GM12864 (cell line): ENCODE measurements at regions not wholly inside any gene's neighbourhood (a gene's known extent, or its start where the extent isn't known, plus 50 kb on each side); places are given as distances from the start of the nearest gene placed in this dataset.

Source experiments
- DNase-seq: peaks from one replicate; pipeline ENCODE4 v3.0.0-alpha.2; 2011; ENCODE audit warnings: low read depth
- H3K4me3 ChIP-seq: 2 replicates; pipeline ENCODE4 v1.5.1; 2011; ENCODE audit warnings: mild to moderate bottlenecking, low read depth, low read length, control low read depth
- TF ChIP-seq, protein P1 (sequence below): IDR thresholded peaks from 2 replicates; pipeline ENCODE4 v1.5.1; 2011; ENCODE audit warnings: low read depth, mild to moderate bottlenecking, moderate library complexity, low read length, control low read depth, inconsistent platforms; ENCODE audit errors: missing control alignments

DNA sequence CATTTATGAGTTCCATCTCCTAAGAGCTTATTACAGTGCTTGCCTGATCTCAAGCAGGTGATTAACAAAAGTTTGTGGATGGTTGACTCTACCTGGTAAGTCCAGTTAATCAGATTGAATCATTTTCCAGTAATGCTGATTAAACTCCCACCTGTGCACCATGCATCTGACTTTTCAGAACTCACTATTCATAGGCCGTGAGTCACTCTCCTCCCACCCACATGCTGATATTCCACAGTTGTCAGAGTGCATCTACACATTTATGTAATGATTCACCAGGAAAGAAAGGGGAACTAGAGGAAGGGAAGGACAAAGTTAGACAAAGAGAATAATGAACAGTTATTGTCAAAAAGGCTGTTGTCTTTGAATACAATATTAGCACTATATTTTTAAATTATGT lies 106.2 kb upstream of the UBE3A start:
- TF ChIP-seq, protein P1, sequence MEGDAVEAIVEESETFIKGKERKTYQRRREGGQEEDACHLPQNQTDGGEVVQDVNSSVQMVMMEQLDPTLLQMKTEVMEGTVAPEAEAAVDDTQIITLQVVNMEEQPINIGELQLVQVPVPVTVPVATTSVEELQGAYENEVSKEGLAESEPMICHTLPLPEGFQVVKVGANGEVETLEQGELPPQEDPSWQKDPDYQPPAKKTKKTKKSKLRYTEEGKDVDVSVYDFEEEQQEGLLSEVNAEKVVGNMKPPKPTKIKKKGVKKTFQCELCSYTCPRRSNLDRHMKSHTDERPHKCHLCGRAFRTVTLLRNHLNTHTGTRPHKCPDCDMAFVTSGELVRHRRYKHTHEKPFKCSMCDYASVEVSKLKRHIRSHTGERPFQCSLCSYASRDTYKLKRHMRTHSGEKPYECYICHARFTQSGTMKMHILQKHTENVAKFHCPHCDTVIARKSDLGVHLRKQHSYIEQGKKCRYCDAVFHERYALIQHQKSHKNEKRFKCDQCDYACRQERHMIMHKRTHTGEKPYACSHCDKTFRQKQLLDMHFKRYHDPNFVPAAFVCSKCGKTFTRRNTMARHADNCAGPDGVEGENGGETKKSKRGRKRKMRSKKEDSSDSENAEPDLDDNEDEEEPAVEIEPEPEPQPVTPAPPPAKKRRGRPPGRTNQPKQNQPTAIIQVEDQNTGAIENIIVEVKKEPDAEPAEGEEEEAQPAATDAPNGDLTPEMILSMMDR, result no peak
- no peak for DNase-seq
- no peak overlapping the region for H3K4me3 ChIP-seq

DNA sequence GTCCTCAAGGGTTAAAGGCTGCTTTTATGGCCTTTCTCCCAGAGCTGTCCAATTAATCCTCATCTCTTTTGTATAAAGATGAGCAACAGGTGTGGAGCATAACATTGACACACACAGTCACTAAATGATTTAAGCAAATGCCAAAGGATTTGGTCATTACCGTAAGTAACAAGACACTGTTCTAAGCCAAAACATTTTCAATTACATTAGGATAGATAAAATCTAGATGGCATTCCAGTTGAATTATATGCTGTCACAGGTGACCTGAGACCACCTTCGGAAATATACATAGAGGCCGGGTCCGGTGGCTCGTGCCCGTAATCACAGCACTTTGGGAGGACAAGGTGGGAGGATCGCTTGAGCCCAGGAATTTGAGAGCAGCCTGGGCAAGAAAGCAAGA lies 105.3 kb upstream of the UBE3A start:
- no peak overlapping the region for H3K4me3 ChIP-seq
- TF ChIP-seq, protein P1, result no peak
- no peak for DNase-seq

DNA sequence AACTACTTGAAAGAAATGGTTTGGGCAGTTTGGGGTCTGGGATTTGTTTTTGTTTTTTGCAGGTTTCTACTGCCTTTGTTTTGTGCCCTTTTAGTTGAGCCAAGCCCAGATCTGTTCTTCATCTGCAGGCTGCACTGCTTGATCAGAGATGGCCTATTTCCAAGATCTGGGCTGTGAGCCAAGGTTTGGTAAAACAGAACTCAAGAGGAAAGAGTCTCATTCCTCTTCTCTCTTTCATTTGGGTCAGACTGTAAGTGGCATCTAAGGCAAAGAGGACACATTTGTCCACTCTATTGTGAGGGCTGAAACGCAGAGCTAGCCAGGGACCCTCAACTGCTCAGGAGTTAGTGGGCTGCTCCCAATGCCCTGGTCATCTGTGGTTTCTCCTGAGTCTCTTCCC lies 104.4 kb upstream of the UBE3A start:
- no peak overlapping the region for H3K4me3 ChIP-seq
- no peak for DNase-seq
- TF ChIP-seq, protein P1, result no peak

DNA sequence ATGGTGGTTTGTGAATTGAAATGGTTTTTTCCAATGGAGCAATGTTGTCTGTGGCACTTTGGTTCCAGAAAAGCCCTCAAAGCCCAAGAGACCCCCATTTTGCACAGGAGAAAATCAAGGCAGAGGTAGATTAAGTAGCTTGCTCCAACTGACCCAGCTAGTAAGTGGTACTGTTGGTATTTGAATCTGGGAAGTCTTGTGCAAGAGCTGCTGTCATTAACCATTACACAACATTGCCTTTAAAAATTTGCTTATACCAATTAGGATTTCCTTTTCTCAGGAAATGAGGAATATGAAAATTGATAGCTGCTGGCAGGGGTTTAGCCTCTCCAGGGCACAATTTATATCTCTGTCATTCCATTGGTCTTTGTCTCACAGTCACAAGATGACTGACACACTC lies 102.4 kb upstream of the UBE3A start:
- TF ChIP-seq, protein P1, result no peak
- no peak for DNase-seq

DNA sequence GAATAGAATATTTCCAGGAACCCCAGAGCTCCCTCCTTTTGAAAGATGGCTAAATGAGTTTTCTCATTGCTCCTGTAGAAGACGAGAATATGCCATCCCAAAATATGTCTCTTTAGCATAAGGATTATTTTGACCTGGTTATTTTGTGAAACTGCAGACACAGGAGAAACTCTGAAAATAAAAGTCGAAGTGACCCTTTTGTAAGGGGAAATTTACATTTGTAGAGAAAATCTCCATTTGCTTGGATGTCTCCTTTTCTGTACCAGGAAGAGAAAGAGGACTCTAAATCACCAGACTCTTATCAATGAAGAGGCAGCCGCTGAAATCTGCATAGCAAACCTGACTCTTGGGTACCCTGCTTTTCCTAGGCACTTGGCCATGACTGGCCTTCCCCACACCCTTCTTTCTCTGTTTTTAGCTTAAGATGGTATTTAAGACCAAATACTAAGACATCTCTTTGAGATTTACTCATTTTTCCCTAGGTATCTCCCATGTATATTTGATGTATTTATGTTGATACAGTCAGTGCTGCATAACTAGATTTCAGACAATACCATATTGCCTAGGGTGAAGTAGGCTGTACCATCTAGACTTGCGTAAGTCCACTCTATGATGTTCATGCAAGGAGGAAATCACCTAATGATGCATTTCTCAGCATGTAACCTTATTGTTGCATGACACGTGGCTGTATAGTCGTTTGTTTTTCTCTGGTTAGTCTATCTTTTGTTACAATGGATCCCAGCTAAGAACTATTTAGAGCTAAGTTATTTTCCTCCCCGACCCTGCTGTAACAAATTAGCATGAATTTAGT lies 98.2 kb upstream of the UBE3A start:
- DNase-seq, result no peak
- TF ChIP-seq, protein P1, result no peak
- no peak overlapping the region for H3K4me3 ChIP-seq

More for the DNA sequence above, 102.4 kb upstream of the UBE3A start:
- no peak overlapping the region for H3K4me3 ChIP-seq

DNA sequence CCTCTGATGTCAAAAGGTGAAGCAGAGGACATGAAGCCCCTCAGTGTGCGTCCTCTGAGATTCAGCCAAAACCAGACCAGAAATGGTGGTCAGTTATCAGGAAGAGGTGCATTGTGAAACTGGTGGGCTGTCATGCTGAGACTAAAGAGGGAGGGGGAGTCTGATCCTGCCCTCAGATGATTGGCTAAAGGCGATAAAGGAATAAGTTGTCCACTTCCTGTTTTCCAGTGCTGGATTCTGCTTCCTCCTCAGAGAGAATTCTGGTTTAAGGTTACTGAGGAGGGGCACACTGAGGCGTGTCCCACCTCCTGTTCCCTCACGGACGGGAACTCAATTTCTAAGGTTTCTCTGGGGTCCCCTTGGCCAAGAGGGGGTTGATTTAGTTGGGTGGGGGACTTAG lies 97.0 kb upstream of the UBE3A start:
- TF ChIP-seq, protein P1, result no peak
- DNase-seq, result no peak
- H3K4me3 ChIP-seq, result no peak overlapping the region

DNA sequence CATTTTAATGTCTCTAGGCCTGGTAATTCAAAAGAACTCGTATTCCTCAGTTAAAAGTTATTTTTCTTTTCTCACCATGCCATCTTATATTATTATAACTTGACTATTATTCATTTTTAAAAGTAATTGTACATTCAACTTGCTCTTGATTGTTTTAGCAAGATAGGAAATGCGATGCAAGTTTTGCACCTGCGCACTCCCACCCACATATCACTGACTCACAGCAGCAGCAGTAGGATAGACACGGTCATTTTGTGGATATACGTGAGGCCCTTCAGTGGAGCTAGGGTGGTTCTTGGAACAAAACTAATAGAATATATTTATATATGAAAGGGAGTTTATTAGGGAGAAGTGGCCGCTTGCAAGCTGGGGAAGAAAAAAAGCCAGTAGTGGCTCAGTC lies 95.5 kb upstream of the UBE3A start:
- TF ChIP-seq, protein P1, result no peak
- no peak for DNase-seq

More for the DNA sequence above, 95.5 kb upstream of the UBE3A start:
- H3K4me3 ChIP-seq, result no peak overlapping the region
